ENCODE measurements at regions not wholly inside any gene's neighbourhood (a gene's known extent, or its start where the extent isn't known, plus 50 kb on each side); places are given as distances from the start of the nearest gene placed in this dataset.

GRCh38 chr5:179422213-179422855 lies 77.1 kb upstream of the ADAMTS2 start:
- TF ChIP-seq CTCF (IDR thresholded peaks at IDR 0.05) = no peak
- intact Hi-C loops (cut with DNase I, micrococcal nuclease) = no loop called here
- DNase-seq (no peak), ATAC-seq (no peak)
- Histone ChIP-seq H3K9me3 (no peaks in the 10 kb centered on the region), H3K4me3 (no peak overlapping the region), H3K36me3 (ENCODE audit: low read depth) (no peaks in the 10 kb centered on the region), H3K4me1 (ENCODE audit: low read depth) (no peaks in the 10 kb centered on the region)

GRCh38 chr5:179421144-179421901 lies 76.1 kb upstream of the ADAMTS2 start:
- H3K9me3 ChIP-seq = no peaks in the 10 kb centered on the region
- no peak overlapping the region for H3K4me3 ChIP-seq
- TF ChIP-seq CTCF (IDR thresholded peaks at IDR 0.05) = no peak
- ATAC-seq (no peak), DNase-seq (no peak)
- H3K36me3 ChIP-seq (ENCODE audit: low read depth) = no peaks in the 10 kb centered on the region
- no peaks in the 10 kb centered on the region for H3K4me1 ChIP-seq (ENCODE audit: low read depth)
- intact Hi-C loops (cut with DNase I, micrococcal nuclease) = no loop called here

DNA sequence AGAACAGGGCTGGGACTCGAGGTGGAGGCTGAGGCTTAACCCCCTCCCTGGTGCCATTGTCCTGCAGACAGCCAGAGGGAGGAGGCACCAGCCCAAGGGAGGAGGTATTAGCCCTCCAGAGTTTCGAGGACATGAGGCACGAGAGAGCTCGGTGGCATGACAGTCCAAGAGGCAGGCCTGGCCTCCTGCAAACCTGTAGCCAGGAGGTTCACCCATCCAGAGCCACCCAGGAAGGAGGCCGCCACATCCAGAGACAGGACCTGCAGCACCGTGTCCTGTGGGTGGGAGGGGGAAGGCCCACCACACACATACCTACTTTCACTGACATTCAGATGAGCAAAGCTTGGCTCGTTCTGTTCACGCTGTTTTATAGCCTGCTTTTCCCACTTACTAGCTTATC lies 75.2 kb upstream of the ADAMTS2 start:
- no peaks in the 10 kb centered on the region for H3K36me3 ChIP-seq (ENCODE audit: low read depth)
- no peak overlapping the region for H3K4me3 ChIP-seq
- ATAC-seq (no peak), DNase-seq (no peak)
- H3K9me3 ChIP-seq = no peaks in the 10 kb centered on the region
- no peak for TF ChIP-seq CTCF (IDR thresholded peaks at IDR 0.05)
- no peaks in the 10 kb centered on the region for H3K4me1 ChIP-seq (ENCODE audit: low read depth)
- intact Hi-C loops (cut with DNase I, micrococcal nuclease) = no loop called here

DNA sequence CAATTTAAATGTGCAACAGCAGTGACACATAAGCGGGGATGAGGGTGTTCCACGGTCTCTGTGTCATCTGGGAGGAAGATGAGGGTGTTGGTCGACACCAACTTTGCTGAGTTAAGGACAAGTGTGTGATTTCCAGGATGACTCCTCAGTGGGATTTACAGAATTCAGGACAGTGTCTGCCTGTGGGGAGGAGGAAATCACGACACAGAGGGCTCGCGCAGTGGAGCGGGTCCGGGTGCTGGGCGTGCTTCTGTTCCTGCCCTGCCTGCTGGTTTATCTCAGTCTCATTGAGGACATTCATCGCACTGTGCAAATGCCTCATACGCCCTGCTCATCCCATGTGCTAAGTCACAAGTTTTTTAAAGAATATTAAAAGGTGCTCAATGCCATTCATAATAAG lies 73.7 kb upstream of the ADAMTS2 start:
- Histone ChIP-seq H3K36me3 (ENCODE audit: low read depth) (no peaks in the 10 kb centered on the region), H3K4me3 (no peak overlapping the region), H3K4me1 (ENCODE audit: low read depth) (no peaks in the 10 kb centered on the region), H3K9me3 (no peaks in the 10 kb centered on the region)
- intact Hi-C loops (cut with DNase I, micrococcal nuclease) = no loop called here
- TF ChIP-seq CTCF (IDR thresholded peaks at IDR 0.05) = no peak
- DNase-seq (no peak), ATAC-seq (no peak)

DNA sequence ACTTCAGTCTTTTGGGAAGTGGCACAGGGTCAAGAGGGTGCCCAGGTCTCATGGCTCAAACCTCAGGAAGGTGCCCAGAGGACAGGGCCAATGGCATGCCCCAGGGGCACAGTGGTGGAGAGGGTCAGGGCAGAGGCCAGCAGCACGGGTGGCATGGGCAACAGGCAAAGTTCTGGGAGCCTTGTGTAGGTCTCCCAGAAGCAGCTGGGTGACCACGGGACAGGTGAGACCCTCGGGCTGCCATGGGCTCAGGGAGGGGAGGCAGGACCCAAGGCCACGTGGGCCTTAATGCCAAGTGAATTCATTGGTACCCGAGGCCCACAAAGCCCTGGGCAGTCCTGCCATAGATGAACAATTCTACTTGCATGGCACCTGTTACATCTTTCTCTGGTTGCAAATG lies 72.4 kb upstream of the ADAMTS2 start:
- no peaks in the 10 kb centered on the region for H3K4me1 ChIP-seq (ENCODE audit: low read depth)
- no peaks in the 10 kb centered on the region for H3K36me3 ChIP-seq (ENCODE audit: low read depth)
- H3K4me3 ChIP-seq = no peak overlapping the region
- ATAC-seq (no peak), DNase-seq (no peak)
- H3K9me3 ChIP-seq = no peaks in the 10 kb centered on the region
- intact Hi-C loops (cut with DNase I, micrococcal nuclease) = no loop called here
- TF ChIP-seq CTCF (IDR thresholded peaks at IDR 0.05) = no peak
